ENCODE measurements at regions not wholly inside any gene's neighbourhood (a gene's known extent, or its start where the extent isn't known, plus 50 kb on each side); places are given as distances from the start of the nearest gene placed in this dataset.
A peak's percentile ranks its signal among the peaks of the same experiment; 100 is the strongest.

DNA sequence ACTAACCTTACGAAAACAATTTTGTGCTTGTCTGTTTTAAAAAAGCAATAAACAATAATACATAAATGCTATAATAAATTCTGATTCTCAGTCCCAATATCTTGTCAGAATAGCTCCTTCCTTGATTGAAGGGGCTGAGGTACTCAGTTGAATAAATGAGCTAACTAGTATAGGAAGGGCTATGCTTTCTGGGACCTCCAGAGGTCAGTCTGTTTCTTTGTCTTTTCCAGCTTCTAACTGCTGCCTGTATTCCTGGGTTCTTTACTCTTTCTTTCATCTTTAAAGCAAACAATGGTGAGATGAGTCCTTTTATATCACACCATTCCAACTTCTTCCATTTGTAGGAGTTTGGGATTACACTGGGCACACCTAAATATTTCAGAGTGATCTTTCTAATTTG, 1297.0 kb upstream of the ATXN8OS start:
- TF ChIP-seq, protein P1, sequence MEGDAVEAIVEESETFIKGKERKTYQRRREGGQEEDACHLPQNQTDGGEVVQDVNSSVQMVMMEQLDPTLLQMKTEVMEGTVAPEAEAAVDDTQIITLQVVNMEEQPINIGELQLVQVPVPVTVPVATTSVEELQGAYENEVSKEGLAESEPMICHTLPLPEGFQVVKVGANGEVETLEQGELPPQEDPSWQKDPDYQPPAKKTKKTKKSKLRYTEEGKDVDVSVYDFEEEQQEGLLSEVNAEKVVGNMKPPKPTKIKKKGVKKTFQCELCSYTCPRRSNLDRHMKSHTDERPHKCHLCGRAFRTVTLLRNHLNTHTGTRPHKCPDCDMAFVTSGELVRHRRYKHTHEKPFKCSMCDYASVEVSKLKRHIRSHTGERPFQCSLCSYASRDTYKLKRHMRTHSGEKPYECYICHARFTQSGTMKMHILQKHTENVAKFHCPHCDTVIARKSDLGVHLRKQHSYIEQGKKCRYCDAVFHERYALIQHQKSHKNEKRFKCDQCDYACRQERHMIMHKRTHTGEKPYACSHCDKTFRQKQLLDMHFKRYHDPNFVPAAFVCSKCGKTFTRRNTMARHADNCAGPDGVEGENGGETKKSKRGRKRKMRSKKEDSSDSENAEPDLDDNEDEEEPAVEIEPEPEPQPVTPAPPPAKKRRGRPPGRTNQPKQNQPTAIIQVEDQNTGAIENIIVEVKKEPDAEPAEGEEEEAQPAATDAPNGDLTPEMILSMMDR (IDR thresholded peaks at IDR 0.05; ENCODE audit: low read depth, low read length) = peak; percentile 24
- TF ChIP-seq, protein P2, sequence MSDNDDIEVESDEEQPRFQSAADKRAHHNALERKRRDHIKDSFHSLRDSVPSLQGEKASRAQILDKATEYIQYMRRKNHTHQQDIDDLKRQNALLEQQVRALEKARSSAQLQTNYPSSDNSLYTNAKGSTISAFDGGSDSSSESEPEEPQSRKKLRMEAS (IDR thresholded peaks at IDR 0.05; ENCODE audit: low read depth, low read length) = no peak
